GM18909 (cell line): ENCODE measurements at regions not wholly inside any gene's neighbourhood (a gene's known extent, or its start where the extent isn't known, plus 50 kb on each side); places are given as distances from the start of the nearest gene placed in this dataset.
"Not testable (repeated sequence)": the region's sequence is repeated elsewhere in the genome, so short reads cannot be mapped to it uniquely, and the experiment has no call there.

ENCODE experiments used
- ATAC-seq: cut with Tn5 transposase; IDR thresholded peaks from one replicate; pipeline ENCODE4 v1.9.1; 2021; ENCODE audit warnings: mild to moderate bottlenecking; ENCODE audit not compliant: unreplicated experiment, poor library complexity

GRCh38 chr1:182331387-182331786 lies 60.2 kb downstream of the GLUL start:
- ATAC-seq: no peak

DNA sequence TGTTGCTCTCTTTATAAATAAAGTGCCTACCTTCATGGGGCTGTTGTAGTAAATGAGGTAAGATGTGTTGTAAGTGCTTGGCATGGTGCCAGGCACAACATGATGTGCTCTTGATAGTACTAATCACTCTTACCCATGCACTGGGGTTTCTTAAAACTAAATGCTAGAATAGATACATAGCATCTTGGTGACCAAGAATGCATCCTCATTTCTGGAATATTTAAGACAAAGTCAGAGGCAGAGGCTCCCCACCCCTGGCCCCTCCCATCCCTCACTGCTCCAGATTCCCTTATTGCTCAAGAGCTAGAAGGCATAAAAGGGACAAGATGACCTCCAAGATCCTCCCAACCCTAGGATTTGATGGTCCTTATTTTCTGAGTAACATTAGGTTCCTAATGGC lies 61.3 kb downstream of the GLUL start:
- ATAC-seq: no peak

- no peak for ATAC-seq
Measured at GRCh38 chr1:182329471-182329870, 62.1 kb downstream of the GLUL start.

GRCh38 chr1:182328591-182328990 lies 63.0 kb downstream of the GLUL start:
- no peak for ATAC-seq

DNA sequence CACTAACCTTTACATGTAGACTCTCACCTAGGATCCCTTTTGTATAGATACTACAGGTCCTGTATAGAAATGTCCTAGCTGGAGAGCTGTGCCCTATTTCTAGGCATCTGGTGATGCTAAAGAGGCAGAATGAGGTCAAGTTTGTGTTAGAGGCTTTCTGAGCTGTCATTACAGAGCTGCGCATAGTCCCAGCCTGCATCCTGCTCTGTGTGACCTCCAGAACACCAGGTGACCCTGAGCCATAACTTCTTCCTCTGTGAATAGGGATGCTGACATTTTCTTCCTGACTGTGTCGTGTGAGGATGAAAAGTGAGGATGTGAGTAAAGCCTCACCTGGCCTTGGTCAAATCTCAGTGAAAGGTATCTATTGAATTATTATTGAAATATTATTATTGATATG lies 66.3 kb downstream of the GLUL start:
- ATAC-seq: no peak

GRCh38 chr1:182321532-182321931 lies 70.1 kb downstream of the GLUL start:
- not testable (repeated sequence) for ATAC-seq

DNA sequence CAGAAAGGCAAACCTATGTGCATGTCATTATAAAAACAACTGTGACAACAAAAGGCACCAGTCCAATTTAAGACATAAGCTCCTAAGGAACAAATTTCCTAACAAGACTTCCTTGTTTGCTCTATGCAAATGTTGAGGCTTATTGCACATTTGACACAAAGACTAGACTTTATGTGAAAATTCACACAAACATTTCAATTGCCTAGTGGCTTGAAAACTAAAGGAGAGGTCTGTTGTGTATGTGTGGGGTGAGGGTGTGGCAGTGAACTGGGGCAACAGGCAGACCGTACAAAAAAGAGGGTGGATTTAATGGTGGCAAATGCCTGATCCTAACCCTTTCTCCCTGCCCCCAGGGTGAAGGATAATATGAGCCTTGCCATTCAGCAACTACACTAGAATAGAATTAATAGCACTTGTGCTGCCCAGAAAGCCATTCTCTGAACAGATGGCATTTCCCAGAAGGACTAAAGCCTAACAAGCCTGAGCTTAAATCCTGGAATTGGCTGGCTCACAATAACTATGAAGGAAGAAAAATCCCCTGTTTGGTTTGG lies 73.9 kb downstream of the GLUL start:
- ATAC-seq: no peak

DNA sequence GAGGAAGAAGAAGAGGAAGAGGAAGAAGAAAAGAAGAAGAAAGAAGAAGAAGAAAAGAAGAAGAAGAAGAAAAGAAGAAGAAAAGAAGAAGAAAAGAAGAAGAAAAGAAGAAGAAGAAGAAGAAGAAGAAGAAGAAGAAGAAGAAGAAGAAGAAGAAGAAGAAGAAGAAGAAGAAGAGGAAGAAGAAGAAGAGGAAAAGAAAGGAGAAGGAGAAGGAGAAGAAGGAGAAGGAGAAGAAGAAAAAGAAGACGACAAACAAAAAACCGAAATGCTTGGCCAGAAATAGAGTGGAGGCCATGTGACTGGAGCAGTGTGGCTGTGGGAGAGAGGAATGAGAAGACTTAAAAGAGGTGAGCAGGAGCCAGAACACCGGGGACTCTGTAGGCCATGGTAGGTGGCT lies 75.1 kb downstream of the GLUL start:
- not testable (repeated sequence) for ATAC-seq

- ATAC-seq: no peak
Measured at GRCh38 chr1:182315167-182315556, 76.4 kb downstream of the GLUL start.

DNA sequence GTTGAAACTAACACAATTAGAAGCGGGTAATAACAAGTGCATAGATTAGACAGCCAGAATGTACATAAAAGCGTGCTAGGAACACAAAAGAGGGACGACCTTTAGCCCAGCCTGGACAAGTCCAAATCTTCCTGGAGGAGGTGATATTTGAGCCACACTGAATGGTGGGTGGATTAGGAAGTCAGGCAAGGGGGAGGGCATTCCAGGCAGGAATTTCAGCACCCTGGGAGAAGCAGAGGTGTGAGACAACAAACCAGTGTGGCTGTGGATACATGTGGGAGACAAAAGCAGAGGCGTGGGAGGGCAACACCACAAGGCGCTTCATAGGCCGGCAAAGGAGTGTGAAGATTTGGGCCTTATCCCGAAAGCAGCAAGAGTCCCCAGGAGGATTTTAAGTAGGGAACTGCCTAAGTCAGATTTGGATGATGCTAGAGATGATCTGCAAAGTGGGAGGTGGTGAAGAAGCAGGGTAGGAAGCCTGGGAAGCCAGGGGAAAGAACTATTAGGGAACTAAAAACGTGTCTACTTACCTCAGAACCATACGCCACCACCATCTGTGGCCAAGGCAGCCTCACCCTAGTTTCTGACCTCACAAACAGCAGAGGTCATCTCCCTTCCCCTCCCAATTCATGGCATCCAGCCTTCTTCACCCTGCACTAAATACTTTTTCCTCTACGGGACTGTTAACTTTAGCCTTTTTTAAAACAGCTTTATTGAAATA lies 81.8 kb downstream of the GLUL start:
- no peak for ATAC-seq

DNA sequence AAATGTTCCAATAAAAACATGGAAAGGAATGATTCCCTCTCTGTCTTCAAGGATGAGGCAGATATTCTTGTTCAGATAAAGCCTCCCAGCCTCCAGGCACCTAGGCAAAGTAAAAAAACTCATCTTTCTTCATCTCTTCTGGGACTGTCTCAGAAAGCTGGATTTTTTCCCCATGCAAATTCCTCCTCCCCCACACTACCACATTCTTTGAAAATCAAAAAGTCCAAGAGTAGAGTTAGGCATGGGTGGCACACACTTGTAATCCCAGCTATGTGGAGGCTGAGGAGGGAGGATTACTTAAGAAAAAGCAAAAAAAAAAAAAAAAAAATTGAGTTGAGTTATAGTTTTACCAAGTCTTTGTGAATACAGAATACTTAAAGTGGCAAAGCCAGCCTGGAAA lies 82.8 kb downstream of the GLUL start:
- no peak for ATAC-seq

- ATAC-seq: not testable (repeated sequence)
Measured at GRCh38 chr1:182307486-182307885, 84.1 kb downstream of the GLUL start.

- ATAC-seq: no peak
Measured at GRCh38 chr1:182305861-182306260, 85.7 kb downstream of the GLUL start.

- no peak for ATAC-seq
Measured at GRCh38 chr1:182304627-182305026, 87.0 kb downstream of the GLUL start.

- no peak for ATAC-seq
Measured at GRCh38 chr1:182304218-182304617, 87.4 kb downstream of the GLUL start.

GRCh38 chr1:182303778-182304177 lies 87.8 kb downstream of the GLUL start:
- ATAC-seq: peak; percentile 80

GRCh38 chr1:182301467-182302198 lies 90.0 kb downstream of the GLUL start:
- no peak for ATAC-seq

- no peak for ATAC-seq
Measured at GRCh38 chr1:182301026-182301436, 90.6 kb downstream of the GLUL start.

DNA sequence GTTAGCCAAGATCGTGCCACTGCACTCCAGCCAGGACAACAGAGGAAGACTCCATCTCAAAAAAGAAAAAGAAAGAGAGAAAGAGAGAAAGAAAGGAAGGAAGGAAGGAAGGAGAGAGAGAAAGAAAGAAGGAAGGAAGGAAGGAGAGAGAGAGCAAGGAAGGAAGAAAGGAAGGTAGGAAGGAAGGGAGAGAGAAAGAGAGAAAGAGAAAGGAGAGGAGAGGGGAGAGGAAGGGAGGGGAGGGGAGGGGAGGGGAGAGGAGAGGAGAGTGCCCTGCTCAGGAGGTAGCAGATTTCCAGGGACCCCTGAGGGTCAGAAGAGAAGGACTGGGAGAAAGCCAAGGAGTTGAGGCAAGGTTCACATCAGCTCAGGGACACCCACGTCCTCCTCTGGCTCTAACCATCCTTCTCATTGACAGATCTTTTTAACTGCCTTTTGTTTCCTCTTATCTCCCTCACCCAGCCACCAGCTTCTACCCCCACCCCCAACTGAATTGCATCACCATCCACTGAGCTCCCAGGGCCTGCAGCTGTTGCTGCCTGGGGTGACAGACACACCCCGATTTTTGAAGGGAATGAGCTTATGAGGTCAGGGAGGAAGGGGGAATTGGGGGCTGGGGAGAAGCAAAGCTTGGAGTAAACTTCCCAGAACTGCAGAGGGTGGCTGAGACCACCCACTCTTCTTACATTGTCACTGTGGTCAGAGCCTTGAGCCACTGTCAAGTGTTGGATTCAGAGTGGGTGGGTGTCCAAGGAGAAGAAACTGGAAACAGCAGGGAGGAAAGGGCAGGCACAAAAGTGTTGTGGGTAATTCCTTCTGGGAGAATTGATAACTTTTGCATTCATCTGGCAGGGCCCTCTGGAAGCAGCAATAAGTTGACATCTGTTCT lies 91.6 kb downstream of the GLUL start:
- ATAC-seq: no peak

DNA sequence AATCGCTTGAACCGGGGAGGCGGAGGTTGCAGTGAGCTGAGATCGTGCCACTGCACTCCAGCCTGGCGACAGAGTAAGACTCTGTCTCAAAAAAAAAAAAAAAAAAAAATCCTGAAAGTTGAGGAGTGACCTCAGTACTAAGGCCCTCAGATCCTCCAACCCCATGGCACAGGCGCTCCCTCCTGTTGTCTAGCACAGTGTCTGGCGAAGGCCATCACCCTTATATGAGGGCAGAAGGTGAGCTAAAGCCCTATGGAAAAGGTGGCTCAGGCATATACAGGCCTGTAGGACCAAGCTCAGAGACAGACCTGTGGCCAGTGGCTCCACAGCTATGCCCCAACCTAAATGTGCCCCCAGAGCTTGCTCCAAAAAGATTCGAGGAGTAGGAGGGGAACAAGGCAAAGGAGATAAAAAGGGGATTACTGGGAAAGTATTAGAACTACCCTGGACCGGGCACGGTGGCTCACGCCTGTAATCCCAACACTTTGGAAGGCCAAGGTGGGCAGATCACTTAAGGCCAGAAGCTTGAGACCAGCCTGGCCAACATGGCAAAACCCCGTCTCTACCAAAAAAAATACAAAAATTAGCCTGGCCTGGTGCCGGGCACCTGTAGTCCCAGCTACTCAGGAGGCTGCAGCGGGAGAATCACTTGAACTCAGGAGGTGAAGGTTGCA lies 92.4 kb downstream of the GLUL start:
- ATAC-seq: not testable (repeated sequence)
